NCI-H1694 treated with DMSO at 0.1 percent for 48 hours (cell line): ENCODE measurements at regions not wholly inside any gene's neighbourhood (a gene's known extent, or its start where the extent isn't known, plus 50 kb on each side); places are given as distances from the start of the nearest gene placed in this dataset.

Experiments used
- DNase-seq: peaks from one replicate; lab custom pipeline; 2025; lab: John Stamatoyannopoulos, UW

DNA sequence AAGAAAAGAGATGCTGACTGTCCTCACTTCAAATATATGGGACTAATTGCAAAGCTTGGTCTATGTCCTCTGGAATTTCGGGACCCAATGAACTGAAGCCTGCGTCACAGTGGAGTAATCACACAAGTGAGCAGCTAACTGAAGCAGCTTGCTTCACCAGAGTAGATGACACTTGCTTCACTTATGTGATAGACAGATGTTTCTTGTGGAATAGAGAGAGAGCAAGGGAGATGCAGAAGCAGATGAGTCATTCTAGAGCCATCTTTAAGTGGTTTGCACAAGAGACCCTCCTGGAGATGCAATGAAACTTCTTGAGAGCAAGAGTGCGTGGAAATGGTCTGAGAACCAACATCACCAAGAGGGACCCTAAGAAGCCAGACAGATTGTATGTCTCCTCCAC lies 1537.1 kb upstream of the FLRT2 start:
- DNase-seq = no peak

DNA sequence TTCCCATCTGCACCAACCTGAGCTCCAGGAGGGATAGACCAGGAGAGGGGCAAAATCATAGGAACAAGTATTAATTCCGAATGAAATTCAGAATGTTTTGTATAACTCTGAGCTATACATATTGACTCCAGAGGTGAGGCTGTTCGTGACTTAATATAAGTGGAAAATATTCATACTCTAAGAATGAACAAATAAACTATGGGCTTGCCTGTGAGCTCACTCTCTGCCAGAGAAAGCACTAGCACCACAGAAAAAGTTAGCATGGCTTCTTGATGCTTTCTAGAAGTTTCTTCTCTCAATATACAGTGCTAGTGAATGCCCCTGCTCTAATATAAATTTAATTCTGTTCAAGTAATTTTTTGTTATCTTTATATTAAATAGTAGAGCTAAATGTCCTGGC lies 1536.4 kb upstream of the FLRT2 start:
- DNase-seq = no peak

DNA sequence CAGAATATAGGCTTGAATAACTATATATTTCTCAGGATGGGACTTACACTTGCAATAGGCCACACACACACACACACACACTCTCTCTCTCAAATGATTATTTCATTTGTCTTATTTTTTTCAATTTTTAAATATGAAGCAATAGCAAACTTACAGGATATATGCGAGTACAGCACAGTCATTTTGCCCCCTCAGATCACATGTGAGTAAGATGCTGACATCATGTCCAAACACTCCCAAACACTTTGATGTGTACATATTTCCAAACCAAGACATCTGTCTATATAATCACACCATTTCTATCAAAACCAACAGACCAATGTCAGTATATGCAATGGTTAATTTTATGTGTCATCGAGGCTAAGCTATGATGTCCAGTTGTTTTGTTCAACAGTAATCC lies 1535.9 kb upstream of the FLRT2 start:
- no peak for DNase-seq

DNA sequence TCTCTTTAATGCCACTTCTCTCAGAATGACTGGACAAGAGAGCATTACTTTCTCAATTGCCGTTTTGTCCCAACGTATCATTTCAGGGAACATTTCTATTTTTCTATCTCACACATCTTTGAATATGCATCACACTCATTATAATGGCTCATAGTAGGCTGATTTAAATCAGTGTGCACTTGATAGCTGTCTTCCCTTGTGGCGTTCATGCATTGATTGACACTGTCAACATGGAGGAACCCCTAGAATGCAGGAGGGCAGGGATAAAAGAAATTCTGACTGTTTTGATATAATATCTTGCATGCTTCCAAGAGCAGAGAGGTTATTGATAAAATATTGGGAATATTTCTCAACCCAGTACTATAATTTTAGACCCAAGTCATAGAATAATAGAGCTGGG lies 1528.9 kb upstream of the FLRT2 start:
- DNase-seq = no peak

DNA sequence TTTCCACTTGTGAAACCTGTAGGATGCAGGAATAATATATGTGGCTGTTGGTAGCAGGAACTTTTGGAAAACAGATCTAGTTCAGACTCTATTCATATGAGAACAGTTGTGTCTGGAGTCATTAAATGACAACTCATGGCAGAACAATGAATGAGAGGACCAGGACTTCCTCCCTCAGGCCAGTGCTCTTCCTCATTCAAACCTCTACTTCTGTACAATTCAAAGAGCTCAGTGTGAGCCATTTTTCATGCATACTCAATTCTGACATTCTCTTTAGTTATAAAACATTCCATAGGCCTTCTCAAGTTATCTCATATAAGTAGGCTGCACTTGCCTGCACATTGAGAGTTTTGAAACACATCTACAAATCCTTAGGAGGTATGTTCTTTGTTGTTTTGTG lies 1526.6 kb upstream of the FLRT2 start:
- DNase-seq = no peak

DNA sequence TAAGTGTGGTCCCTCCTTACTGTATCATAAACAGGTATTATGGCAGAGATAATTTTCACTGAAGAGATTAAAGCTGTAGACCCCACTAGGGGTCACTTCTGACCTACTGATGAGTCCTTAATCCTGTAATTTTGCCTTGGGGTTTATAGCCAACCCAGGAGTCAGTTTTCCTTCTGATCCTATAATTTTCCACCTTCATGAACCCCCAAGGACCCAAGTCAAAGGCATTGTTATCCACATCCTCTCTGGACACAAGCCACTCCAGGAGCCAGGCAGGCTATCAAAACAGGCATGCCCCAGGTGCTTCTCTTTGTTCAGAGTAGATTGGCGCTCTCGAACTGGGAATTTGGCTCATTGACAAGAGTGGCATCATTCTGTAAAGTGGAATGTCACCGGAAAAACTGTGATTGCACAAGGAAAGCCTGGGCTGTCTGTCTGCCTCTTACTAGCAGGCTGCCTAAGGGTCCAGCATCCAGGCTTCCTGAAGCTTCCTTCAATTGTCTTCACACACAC lies 1523.2 kb upstream of the FLRT2 start:
- DNase-seq = no peak

DNA sequence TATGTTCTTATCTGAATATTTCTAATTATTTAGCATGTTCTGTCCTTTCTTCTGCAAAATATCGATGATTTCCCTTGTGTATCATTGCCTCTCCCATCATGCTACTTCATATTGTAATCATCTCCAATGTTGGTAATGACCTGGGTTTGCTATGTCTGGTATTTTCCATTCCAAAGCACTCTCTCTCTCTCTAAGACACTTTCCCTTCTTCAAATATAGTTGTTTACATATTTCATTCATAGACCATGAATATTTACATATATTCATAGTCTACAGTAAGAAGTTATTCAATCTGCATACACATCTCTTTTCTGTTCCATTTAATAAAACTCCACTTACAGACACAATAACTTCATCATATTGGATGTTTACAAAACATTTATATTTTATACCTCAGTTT lies 1516.5 kb upstream of the FLRT2 start:
- DNase-seq = no peak

DNA sequence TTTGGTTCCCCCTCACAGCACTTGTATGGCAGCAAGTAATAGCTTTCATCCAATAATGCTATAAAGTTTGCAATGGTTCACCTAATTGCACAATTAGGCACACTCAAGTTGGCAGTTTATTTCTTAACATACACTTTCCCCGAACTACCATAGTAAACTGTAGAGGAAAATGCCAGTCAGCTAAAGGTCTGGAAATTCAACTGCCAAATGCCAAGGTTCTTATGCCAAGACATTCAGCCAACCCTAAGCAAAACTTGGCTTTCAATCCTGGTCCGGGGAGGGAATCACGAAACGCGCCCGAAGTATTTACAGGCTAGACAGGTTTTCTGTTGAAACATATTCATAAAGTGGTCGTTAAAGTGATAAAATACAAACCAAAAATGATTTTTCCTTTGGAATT lies 1512.4 kb upstream of the FLRT2 start:
- no peak for DNase-seq

DNA sequence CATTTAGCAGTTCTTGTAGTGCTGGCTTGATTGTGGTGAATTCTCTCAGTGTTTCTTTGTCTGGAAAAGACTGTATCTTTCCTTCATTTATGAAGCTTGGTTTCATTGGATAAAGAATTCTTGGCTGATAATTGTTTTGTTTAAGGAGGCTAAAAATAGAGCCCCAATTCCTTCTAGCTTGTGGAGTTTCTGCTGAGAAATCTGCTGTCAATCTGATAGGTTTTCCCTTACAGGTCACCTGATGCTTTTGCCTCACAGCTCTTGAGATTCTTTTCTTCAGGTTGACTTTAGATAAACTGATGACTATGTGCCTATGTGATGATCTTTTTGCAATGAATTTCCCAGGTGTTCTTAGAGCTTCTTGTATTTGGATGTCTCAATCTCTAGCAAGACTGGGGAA lies 1508.5 kb upstream of the FLRT2 start:
- DNase-seq = no peak

DNA sequence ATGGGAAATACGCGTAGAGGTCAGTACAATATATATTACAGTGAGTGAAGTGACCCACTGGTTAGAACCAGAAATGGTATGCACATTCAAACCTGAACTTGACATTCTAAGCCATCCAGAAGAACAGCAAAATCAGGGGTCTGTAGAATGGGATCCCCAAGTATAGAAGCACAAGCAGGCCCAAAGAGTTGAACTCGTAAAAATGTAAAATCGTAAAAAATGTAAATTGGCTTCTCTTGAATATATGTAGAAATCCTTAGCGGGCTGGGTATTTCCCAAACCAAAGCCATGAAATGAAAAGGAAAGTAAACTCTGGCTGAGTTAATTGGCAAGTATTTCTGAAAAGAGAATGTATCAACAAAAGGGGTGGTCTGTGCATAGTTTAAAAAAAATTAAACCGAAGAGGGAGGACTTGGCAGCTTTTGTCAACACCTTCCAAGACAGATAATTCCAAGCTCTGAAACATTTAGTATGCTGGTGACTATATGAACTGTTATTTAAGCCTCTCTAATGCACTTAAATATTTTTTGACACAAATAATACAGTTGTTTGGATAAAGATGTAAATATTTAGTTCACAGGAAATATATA lies 1505.6 kb upstream of the FLRT2 start:
- no peak for DNase-seq

DNA sequence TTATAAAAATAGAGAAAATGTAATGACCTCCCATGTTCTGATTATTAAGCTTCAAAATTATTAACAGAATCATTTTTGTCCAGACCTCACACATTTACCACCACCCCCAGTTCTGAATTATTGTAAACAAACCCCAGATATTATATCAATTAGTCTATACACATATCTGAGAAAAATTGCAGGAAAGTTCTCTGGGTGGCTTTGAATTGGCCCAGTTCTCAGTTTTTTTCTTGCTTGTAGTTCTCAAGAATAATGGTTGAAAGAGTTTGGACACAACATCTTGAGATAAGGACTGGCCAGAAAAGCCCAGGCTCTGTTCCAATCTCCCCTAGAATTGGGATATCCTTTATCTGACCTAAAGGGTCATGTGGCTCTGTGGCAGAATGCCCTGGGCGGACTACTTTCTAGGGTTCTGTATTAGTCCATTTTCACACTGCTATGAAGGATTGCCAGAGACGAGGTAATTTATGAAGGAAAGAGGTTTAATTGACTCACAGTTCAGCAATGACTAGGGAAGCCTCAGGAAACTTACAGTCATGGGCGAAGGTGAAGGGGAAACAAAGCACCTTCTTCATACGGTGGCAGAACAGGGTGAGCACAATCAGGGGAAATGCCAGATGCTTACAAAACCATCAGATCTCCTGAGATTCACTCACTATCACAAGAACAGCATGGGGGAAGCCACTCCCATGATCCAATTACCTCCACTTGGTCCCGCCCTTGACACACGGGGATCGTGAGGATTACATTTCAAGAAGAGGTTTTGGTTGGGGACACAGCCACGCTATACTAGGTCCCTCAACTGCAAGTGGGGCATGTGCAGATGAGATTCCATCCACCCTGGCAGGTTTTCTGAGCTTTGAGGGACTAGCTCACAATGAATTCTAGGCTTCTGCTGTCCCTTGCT lies 1504.6 kb upstream of the FLRT2 start:
- DNase-seq = no peak

DNA sequence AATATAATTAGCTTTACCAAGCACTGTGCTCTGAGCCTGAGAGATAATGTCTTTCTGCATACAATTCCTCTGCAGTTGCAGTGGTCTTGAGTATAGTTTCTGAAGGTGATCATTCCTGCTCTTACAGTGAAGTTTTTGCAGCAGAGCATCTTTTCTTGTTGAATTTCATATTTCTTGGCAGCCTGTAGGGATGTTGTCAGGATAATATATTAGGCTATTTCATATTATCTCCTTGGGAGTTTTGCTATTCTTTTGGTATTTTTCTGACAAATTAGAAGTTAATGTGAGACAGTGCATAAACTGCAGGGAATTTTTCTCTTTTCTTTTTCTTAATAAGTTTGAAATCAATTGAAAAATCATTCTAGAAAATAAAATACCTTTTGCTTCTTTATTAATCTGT lies 1502.6 kb upstream of the FLRT2 start:
- no peak for DNase-seq

DNA sequence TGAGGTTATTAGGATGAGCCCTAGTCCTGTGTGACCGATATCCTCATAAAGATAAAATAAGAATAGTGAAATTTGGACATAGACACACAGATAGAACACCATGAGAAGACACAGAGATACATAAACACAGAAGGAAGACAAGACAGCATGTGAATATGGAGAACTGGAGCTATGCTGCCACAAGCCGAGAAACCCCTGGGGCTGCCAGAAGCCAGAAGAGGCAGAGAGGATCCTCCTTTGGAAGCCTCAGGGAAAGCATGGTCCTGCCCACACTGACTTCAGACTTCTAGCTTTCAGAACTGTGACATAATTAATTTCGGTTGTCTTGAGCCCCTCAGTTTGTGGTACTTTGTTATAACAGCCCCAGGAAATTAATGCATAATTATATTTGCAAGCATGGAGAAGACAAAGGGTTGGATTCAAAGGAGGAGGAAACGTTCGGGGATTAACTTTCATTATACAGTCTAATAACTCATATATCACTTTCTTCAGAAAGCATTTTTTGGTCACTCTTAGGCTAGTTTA lies 1501.8 kb upstream of the FLRT2 start:
- no peak for DNase-seq

DNA sequence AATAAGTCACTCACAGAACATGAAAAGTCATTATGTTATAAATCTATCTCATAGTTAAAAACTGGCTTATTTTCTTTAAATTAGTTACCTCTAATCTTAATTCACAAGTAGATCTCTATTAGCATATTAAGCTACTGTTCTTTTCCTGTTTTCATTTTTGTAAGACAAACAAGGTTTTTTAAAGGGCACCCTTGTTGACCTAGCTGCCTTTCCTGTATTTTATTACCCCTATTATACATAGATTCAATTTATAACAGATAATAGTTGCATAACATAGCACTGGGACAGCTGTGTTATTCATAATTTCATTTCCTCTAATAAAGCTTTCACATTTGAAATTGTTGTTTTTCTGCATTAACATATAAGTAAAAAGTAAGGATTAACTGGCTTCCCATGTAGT lies 1500.7 kb upstream of the FLRT2 start:
- no peak for DNase-seq

DNA sequence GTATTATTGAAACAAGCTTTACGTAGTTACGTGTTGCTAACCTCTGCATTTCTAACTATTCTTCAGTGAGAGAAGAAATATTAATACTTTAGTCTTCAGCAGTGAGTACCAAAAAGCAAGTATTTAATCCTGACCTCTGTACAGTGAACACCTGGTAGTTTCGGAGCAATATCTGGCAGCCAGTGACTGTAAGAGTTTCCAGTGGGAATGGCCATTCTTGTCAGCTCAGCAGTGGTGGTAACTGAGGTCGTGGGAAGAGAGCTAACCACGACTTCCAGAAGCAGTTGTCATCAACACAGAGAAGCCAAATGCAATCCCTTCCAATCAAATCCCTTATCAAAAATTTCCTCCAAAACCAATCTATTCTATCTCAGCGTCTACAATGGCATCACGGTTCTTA lies 1500.2 kb upstream of the FLRT2 start:
- no peak for DNase-seq

DNA sequence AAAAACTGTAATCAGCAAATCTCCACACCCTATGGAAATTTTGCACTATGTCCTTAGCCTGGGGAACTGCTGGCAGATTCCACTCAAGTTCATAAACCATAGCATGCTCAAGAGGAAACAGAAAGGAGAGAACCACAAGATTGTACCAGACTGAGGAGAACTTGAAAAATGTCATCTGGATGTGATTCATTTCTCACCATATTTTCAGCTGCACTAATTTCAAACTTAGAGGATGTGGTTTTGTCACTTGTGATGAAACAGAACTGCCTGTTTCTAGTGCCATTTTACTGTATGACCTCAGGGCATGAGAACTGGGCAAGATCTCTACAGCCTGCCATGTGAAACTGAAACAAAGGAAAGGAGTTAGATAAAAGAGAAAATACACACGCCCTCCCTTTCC lies 1493.1 kb upstream of the FLRT2 start:
- no peak for DNase-seq

DNA sequence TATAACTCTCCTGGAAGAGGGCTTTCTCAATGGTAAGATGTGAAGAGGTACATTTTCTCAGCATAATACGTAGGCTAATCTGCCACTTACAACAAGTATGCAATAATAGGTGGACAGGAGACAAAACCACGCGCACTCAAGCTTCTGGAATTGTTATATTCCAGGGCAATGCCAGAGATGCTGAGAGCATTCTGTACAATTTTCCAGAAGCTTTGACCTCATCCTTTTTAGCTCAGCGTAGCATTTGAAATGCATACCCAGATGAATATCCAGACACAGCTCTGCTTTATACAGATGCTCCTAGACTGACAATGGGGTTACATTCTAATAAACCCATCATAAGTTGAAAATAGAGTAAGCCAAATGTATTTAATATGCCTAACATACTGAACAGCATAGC lies 1492.4 kb upstream of the FLRT2 start:
- DNase-seq = no peak

DNA sequence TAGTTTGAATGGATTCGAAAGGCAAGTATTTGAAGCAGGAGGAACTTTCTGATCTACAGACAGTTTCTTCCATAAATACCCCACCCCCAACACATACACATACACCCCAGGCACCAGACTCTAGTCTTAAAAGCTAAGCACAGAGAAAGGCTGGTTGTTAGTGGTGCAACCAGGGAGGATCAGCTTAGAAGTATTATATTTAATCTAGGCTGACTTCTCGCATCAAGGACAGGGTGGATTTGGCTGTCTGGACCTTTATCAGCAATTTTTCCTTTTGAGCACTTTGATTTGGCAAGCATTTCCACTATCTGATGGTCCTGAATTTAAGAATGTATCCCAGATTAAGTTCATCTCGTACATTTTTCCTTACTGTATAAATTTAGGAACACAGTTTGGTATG lies 1489.8 kb upstream of the FLRT2 start:
- DNase-seq = no peak

DNA sequence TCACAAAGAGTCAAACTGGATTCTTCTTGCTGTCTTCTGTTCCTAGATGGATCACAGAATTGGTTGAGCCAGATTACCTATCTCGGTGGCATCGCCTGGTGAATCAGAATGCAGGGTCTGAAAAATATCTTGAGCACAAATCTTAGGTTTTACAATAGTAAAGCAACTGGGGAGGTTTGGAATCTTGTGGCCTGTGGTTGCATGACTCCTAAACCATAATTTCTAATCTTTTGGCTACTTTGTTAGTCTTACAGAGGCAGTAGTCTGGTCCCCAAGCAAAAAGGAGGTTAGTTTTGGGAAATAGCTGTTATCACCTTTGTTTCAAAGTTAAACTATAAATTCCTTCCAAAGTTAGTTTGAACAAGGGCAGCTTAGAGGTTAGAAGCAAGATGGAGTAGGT lies 1488.5 kb upstream of the FLRT2 start:
- no peak for DNase-seq

DNA sequence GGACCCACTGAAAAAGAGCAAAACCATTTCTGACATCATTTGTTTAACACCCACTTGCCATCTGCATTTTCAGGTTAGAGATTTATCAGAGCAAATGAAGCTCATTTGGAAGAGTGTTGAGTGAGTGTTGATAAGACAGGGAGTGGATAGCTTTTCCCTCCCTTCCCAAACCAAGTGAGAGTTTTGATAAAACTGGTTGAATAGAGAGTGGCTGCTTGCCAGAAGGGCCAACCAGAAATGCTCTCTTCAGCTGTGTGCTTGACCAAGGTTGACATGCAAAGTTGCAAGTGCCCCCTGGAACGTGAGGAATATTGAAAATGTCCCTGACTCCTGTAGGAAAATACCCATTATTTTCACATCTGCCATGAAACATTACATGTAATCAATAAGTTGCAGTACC lies 1487.0 kb upstream of the FLRT2 start:
- DNase-seq = no peak

DNA sequence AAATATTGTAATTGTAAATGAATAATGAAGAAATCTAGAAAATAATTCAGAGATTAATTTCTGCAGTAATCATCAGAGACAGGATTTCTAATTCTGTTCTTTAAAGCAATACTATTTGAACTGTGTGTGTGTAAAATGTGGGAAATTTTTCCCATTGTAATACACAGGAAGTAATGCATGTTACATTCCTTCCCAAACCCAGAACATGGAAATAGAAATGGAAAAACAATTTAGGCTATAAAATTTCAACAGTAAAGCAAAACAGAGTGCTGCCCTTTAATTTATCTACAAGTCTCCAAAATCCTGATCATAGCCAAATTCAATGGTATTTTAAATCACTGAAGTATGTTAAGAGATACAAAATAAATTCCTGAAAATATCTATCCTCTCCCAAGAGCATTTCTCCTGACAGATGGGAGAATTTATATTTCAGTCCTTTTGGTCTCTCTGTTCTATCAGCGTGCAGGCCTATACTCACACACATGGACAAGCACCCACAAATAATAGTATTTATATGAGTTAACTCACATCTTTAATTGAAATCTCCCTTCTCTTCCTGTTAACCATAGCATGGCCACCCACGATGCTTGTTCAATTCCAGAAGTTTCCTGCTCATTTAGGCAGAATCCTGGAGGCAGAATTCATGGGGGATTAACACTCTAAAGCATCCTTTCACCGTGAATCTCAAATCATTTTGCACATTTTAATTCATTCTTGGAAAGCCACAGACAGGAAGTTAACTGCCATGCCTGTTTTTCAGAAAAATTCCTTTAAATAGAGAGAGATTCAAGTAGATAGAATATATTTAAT lies 1465.4 kb upstream of the FLRT2 start:
- DNase-seq = no peak

DNA sequence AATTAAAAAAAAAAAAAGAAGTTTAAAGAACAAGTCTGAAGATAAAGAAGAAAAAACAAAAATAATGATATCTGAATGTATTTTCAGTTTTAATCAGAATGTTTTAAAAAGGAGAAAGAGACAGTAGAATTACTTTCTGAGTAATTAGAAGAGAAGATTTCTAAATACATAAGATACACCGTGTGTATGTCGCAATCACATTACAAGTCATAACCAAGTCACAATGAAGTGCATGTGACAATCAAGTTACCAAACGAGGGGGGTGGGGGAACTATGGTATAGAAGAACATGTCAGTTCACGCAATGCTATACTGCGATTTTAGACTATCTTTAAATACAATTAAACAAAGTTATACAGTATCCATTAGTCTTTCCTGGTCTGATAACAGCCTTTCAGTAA lies 1464.1 kb upstream of the FLRT2 start:
- no peak for DNase-seq

DNA sequence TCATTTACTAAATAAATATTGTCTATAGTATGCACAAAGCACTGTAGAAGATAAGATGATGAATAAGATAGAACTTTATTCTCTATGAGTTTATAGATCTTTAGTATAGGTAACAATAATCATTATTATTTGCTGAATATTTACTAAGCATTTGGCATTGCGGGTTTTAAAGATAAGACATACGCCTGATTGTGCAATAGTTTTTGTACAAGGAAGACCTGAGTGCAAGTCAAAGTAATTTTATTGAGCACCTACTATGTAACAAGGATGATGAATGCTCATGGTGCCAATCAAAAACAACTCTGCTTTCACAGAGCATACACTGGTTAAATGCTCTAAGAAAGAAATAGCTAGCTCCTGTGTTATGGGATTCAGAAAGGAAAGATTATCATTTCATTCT lies 1461.7 kb upstream of the FLRT2 start:
- no peak for DNase-seq
